Gastroesophageal sphincter (tissue), 4 donors: ENCODE measurements at regions not wholly inside any gene's neighbourhood (a gene's known extent, or its start where the extent isn't known, plus 50 kb on each side); places are given as distances from the start of the nearest gene placed in this dataset.

Source experiments
- ATAC-seq: fragments of 150-250 bp; one replicate; pipeline ENCODE4 v1.9.1; 2016; ENCODE audit warnings: mild to moderate bottlenecking, moderate library complexity
- H3K27ac ChIP-seq, 4 donors: fragments of 200-600 bp; sonication (generic) in 3 of 4; 1 replicate in 3 of 4; 2 replicates in 1 of 4; pipeline ENCODE4 v1.5.1; 2016 to 2019
- H3K27me3 ChIP-seq: fragments of 200-600 bp; sonication (generic); one replicate; pipeline ENCODE4 v1.5.1; 2019
- H3K36me3 ChIP-seq, 2 donors: fragments of 200-600 bp; sonication (generic); one replicate each; pipeline ENCODE4 v1.5.1; 2019; ENCODE audit warnings: control low read depth in 1 of 2
- H3K4me1 ChIP-seq, 3 donors: fragments of 200-600 bp; sonication (generic); 1 replicate in 2 of 3; 2 replicates in 1 of 3; pipeline ENCODE4 v1.5.1; 2016 to 2019; ENCODE audit warnings: control low read depth in 2 of 3
- H3K4me3 ChIP-seq, 2 donors: fragments of 200-600 bp; sonication (generic); one replicate each; pipeline ENCODE4 v1.5.1; 2019; ENCODE audit warnings: mild to moderate bottlenecking in 1 of 2, moderate library complexity in 1 of 2
- H3K9me3 ChIP-seq, 3 donors: fragments of 200-600 bp; sonication (generic); one replicate each; pipeline ENCODE4 v1.5.1; 2017 to 2019; ENCODE audit warnings: control low read depth in 2 of 3
- EP300 ChIP-seq: sonication (generic); formaldehyde crosslinking; IDR thresholded peaks from one replicate; pipeline ENCODE4 v1.6.1; 2017; ENCODE audit warnings: antibody characterized with exemption, mild to moderate bottlenecking
- POLR2A ChIP-seq, 2 donors: fragments of 450-650 bp; IDR thresholded peaks; one replicate each; pipeline ENCODE4 v1.6.1; 2017; ENCODE audit warnings: antibody characterized with exemption in 2 of 2, mild to moderate bottlenecking in 2 of 2, moderate library complexity in 1 of 2
- POLR2AphosphoS5 ChIP-seq: sonication (generic); formaldehyde crosslinking; IDR thresholded peaks from one replicate; pipeline ENCODE4 v1.6.1; 2017; ENCODE audit warnings: antibody characterized with exemption
- WGBS, 2 donors: methylation state at CpG; one replicate each; pipeline ENCODE4 v1.1.5; 2018; ENCODE audit warnings: low coverage in 1 of 2; 5-methylcytosine and 5-hydroxymethylcytosine counted together
- TF ChIP-seq, protein P1 (sequence below), 4 experiments: fragments of 200-600 bp in 2 of 4; fragments of 450-650 bp in 2 of 4; sonication (generic) in 1 of 4; IDR thresholded peaks; one replicate each; pipeline ENCODE4 v1.5.1; 2017 to 2019; ENCODE audit warnings: antibody characterized with exemption in 4 of 4, mild to moderate bottlenecking in 2 of 4, moderate library complexity in 2 of 4

DNA sequence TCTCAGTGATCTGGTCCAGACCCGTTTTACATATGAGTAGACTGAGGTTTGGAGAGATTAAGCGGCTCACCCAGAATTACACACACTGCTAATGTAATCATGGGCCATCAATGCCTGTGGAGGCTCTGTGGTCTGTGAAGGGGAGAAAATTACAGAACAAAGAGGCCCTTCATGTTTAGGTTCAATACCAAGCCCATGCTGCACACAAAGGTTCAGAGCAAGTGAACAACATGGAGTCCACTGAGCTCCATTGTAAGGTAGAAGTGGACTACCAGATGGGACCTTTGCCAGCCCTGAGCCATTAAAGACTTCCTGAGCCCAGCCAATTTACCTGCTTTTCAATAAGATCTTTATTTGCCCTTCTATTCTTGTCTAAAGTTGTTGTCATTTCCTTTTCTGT, 109.8 kb downstream of the LUZP4 start:
- Histone ChIP-seq H3K27ac (no peak overlapping the region), H3K9me3 (no peaks in the 10 kb centered on the region), H3K27me3 (no peaks in the 10 kb centered on the region), H3K4me3 (no peak overlapping the region), H3K4me1 (no peaks in the 10 kb centered on the region), H3K36me3 (no peaks in the 10 kb centered on the region)
- WGBS, 2 donors = 63% methylated on average over 2 of the region's 2 CpGs; no CpG with 5 or more reads in 1 of the 2 donors
- no peak for TF ChIP-seq POLR2AphosphoS5
- TF ChIP-seq, protein P1, sequence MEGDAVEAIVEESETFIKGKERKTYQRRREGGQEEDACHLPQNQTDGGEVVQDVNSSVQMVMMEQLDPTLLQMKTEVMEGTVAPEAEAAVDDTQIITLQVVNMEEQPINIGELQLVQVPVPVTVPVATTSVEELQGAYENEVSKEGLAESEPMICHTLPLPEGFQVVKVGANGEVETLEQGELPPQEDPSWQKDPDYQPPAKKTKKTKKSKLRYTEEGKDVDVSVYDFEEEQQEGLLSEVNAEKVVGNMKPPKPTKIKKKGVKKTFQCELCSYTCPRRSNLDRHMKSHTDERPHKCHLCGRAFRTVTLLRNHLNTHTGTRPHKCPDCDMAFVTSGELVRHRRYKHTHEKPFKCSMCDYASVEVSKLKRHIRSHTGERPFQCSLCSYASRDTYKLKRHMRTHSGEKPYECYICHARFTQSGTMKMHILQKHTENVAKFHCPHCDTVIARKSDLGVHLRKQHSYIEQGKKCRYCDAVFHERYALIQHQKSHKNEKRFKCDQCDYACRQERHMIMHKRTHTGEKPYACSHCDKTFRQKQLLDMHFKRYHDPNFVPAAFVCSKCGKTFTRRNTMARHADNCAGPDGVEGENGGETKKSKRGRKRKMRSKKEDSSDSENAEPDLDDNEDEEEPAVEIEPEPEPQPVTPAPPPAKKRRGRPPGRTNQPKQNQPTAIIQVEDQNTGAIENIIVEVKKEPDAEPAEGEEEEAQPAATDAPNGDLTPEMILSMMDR (IDR thresholded peaks at IDR 0.05) = no peak
- no peak for TF ChIP-seq POLR2A (IDR thresholded peaks at IDR 0.05)
- TF ChIP-seq EP300 = no peak
- ATAC-seq = no peak

DNA sequence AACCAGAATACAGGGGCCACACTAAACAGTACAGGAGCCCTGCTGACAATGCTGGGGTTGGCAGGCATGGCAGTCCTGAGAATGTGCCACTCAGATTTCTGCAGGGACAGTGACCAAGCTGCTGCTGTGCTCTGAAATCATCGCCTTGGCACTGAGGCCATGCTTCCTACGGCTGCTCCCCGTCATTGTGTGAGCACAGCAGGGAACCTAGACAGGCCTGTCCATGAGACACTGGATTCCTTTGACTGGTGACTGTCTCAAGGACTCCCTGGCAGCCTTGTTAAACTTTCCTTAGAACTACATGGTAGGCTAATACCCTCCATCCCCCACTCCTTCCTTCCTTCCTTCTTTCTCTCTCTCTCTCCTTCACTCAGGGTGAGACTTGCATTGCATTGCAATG, 111.4 kb downstream of the LUZP4 start:
- Histone ChIP-seq H3K4me1 (no peaks in the 10 kb centered on the region), H3K9me3 (no peaks in the 10 kb centered on the region), H3K36me3 (no peaks in the 10 kb centered on the region), H3K27me3 (no peaks in the 10 kb centered on the region), H3K4me3 (no peak overlapping the region), H3K27ac (no peak overlapping the region)
- WGBS, 2 donors = no CpG with 5 or more reads among the region's 3 CpGs
- no peak for ATAC-seq
- TF ChIP-seq POLR2AphosphoS5 = no peak
- TF ChIP-seq EP300 = no peak
- TF ChIP-seq, protein P1 (IDR thresholded peaks at IDR 0.05) = no peak
- TF ChIP-seq POLR2A (IDR thresholded peaks at IDR 0.05) = no peak

DNA sequence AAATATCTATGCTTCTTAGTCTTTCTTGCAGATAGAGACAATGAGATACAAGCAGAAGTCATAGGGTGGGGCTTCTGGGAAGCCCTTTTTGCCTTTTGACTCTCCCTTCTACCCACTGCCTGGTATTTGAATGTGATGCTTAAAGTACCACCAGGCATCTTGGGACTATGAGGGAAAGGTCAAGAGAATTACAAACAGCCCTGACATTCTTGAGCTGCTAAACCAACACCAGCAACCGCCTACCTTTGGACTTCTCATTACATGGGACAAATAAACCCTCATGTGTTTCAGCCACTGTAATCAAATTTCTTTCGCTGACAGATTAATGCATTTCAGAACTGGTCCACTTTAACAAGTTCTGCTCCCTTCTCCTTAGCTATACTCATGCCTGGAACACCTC, 112.8 kb downstream of the LUZP4 start:
- no peak for ATAC-seq
- Histone ChIP-seq H3K27ac (no peak overlapping the region), H3K9me3 (no peaks in the 10 kb centered on the region), H3K27me3 (no peaks in the 10 kb centered on the region), H3K4me3 (no peak overlapping the region), H3K4me1 (no peaks in the 10 kb centered on the region), H3K36me3 (no peaks in the 10 kb centered on the region)
- TF ChIP-seq POLR2A (IDR thresholded peaks at IDR 0.05) = no peak
- TF ChIP-seq, protein P1 (IDR thresholded peaks at IDR 0.05) = no peak
- no peak for TF ChIP-seq EP300
- TF ChIP-seq POLR2AphosphoS5 = no peak
- WGBS, 2 donors = 90 to 100% methylated on average over 1 to 2 of the region's 2 CpGs

DNA sequence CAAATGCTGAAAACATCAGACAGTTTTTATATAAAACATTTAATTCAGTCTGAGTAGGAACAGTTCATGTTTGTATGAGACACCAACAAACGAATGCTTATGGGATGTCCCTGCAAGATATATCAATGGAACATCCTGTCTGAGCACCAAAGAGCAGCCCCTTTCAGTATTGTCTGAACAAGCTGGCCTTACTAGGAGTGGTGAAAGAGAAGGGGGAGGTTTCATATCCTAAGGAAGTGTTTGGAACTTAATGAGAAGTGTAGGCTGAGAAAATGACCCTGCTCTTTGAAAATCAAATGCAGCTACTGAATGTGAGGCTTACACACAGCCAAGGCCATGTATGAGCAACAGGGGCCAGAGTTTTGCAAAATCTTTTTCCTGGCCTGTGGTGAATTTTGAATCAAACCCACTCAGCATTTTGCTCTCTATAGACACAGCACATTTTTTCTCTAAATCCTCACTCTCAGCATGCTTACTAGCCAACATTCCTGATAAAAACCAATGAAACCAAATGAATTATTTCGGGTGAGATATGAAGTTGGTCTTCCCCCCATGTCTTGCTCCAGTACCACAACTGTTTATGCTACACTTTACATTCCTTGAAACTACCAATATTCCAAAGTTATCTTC, 119.4 kb downstream of the LUZP4 start:
- H3K36me3 ChIP-seq = no peaks in the 10 kb centered on the region
- no peak for ATAC-seq

DNA sequence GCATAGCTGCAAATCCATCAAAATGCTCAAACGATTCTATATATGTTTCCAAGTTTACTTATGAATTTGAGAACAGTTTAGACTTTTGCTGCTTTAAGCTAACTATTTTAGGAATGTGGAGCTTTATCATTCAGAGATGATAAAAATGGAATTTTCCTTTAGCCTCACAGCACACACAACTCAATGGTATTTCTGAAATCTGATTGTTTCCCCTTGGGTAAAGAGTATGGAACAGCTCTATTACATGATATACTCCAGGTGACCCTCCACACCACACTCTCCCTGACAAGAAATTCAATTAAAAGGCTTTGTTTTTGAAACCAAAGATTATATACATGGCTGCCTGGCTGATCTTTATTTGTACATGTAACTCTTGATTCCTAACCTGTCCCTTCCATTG, 120.0 kb downstream of the LUZP4 start:
- H3K27me3 ChIP-seq = no peaks in the 10 kb centered on the region
- no peak overlapping the region for H3K27ac ChIP-seq
- 43 to 60% methylated on average over 1 of the region's 1 CpG for WGBS, 2 donors

More for the DNA sequence above, 119.4 kb downstream of the LUZP4 start:
- Histone ChIP-seq H3K27ac (no peak overlapping the region), H3K4me1 (no peaks in the 10 kb centered on the region), H3K27me3 (no peaks in the 10 kb centered on the region), H3K9me3 (no peaks in the 10 kb centered on the region), H3K4me3 (no peak overlapping the region)
- WGBS, 2 donors = 40 to 66% methylated on average over 2 of the region's 2 CpGs
- TF ChIP-seq POLR2A (IDR thresholded peaks at IDR 0.05) = no peak
- no peak for TF ChIP-seq EP300
- no peak for TF ChIP-seq POLR2AphosphoS5
- TF ChIP-seq, protein P1 (IDR thresholded peaks at IDR 0.05) = no peak

More for the DNA sequence above, 120.0 kb downstream of the LUZP4 start:
- no peaks in the 10 kb centered on the region for H3K9me3 ChIP-seq
- ATAC-seq = no peak
- no peaks in the 10 kb centered on the region for H3K4me1 ChIP-seq
- TF ChIP-seq EP300 (no peak), POLR2A (IDR thresholded peaks at IDR 0.05) (no peak), POLR2AphosphoS5 (no peak)
- TF ChIP-seq, protein P1 (IDR thresholded peaks at IDR 0.05) = no peak
- H3K4me3 ChIP-seq = no peak overlapping the region
- H3K36me3 ChIP-seq = no peaks in the 10 kb centered on the region
